Left lung (tissue), 4 donors: ENCODE measurements at regions not wholly inside any gene's neighbourhood (a gene's known extent, or its start where the extent isn't known, plus 50 kb on each side); places are given as distances from the start of the nearest gene placed in this dataset.

Source experiments
- ATAC-seq: fragments of 200-7000 bp; cut with Tn5 transposase; one replicate; pipeline ENCODE4 v1.9.1; 2020; ENCODE audit warnings: moderate library complexity
- DNase-seq, 4 donors: peaks; one replicate each; pipeline ENCODE4 v3.0.0-alpha.2; 2013 to 2020
- H3K27ac ChIP-seq, 2 donors: fragments of 200-600 bp; sonication (generic) in 1 of 2; one replicate each; pipeline versions ENCODE4 v1.5.0 to v1.8.0; 2020 to 2021
- H3K27me3 ChIP-seq, 2 donors: fragments of 200-600 bp; sonication (generic) in 1 of 2; one replicate each; pipeline versions ENCODE4 v1.5.0 to v1.8.0; 2020 to 2021
- H3K36me3 ChIP-seq, 2 donors: fragments of 200-600 bp; sonication (generic) in 1 of 2; one replicate each; pipeline versions ENCODE4 v1.5.0 to v1.8.0; 2020 to 2021
- H3K4me1 ChIP-seq, 2 donors: fragments of 200-600 bp; one replicate each; pipeline ENCODE4 v1.8.0; 2021
- H3K4me3 ChIP-seq, 2 donors: fragments of 200-600 bp; sonication (generic) in 1 of 2; one replicate each; pipeline versions ENCODE4 v1.5.0 to v1.8.0; 2020 to 2021; ENCODE audit warnings: mild to moderate bottlenecking in 1 of 2
- H3K9me3 ChIP-seq, 2 donors: fragments of 200-600 bp; sonication (generic) in 1 of 2; one replicate each; pipeline versions ENCODE4 v1.5.0 to v1.8.0; 2020 to 2021
- CTCF ChIP-seq, 2 donors: fragments of 200-600 bp; sonication (generic) in 1 of 2; IDR thresholded peaks; one replicate each; pipeline versions ENCODE4 v1.5.0 to v1.8.0; 2021; ENCODE audit warnings: antibody characterized with exemption in 2 of 2
- intact Hi-C, 2 donors: fragments of 100-400 bp; cut with DNase I; formaldehyde crosslinking; loops; one replicate each; pipeline versions ENCODE4 v1.11.2 to v1.14.2; 2022
- donor health status: DM: no; HTN: yes; CAD: no.
- donor health status: DM: no; HTN: no; CAD: no.

- no peak overlapping the region for H3K4me3 ChIP-seq
- intact Hi-C loops: no loop called here
- no peaks in the 10 kb centered on the region for H3K9me3 ChIP-seq
- no peaks in the 10 kb centered on the region for H3K36me3 ChIP-seq
- TF ChIP-seq CTCF (IDR thresholded peaks at IDR 0.05): no peak
- ATAC-seq (no peak), DNase-seq (no peak)
- no peaks in the 10 kb centered on the region for H3K4me1 ChIP-seq
- H3K27me3 ChIP-seq: no peaks in the 10 kb centered on the region
- no peak overlapping the region for H3K27ac ChIP-seq
These were observed 114.0 kb upstream of the CNTNAP2 start for GRCh38 chr7:146002431-146003078.

- Histone ChIP-seq H3K27me3 (no peaks in the 10 kb centered on the region), H3K4me3 (no peak overlapping the region), H3K9me3 (no peaks in the 10 kb centered on the region), H3K27ac (no peak overlapping the region), H3K4me1 (no peaks in the 10 kb centered on the region), H3K36me3 (no peaks in the 10 kb centered on the region)
- TF ChIP-seq CTCF (IDR thresholded peaks at IDR 0.05): no peak
- intact Hi-C loops: no loop called here
- DNase-seq: no peak
- no peak for ATAC-seq
These were observed 114.6 kb upstream of the CNTNAP2 start for GRCh38 chr7:146002008-146002407.

GRCh38 chr7:146000882-146001281, 115.7 kb upstream of the CNTNAP2 start:
- no peak for TF ChIP-seq CTCF (IDR thresholded peaks at IDR 0.05)
- H3K27ac ChIP-seq: no peak overlapping the region
- H3K27me3 ChIP-seq: no peaks in the 10 kb centered on the region
- no peaks in the 10 kb centered on the region for H3K4me1 ChIP-seq
- no peak for DNase-seq
- no peaks in the 10 kb centered on the region for H3K9me3 ChIP-seq
- H3K4me3 ChIP-seq: no peak overlapping the region
- H3K36me3 ChIP-seq: no peaks in the 10 kb centered on the region
- ATAC-seq: no peak
- intact Hi-C loops: no loop called here

GRCh38 chr7:145989469-145989868, 127.1 kb upstream of the CNTNAP2 start:
- ATAC-seq: no peak
- no peak for DNase-seq
- Histone ChIP-seq H3K9me3 (peaks cover 0 to 2% of the 10 kb centered on the region in 2 donors), H3K27ac (no peak overlapping the region), H3K36me3 (no peaks in the 10 kb centered on the region), H3K4me3 (no peak overlapping the region), H3K27me3 (no peaks in the 10 kb centered on the region), H3K4me1 (no peaks in the 10 kb centered on the region)
- intact Hi-C loops: no loop called here
- TF ChIP-seq CTCF (IDR thresholded peaks at IDR 0.05): no peak

- Histone ChIP-seq H3K27me3 (no peaks in the 10 kb centered on the region), H3K4me1 (no peaks in the 10 kb centered on the region), H3K36me3 (no peaks in the 10 kb centered on the region), H3K27ac (no peak overlapping the region), H3K4me3 (no peak overlapping the region), H3K9me3 (peaks cover 0 to 2% of the 10 kb centered on the region in 2 donors)
- TF ChIP-seq CTCF (IDR thresholded peaks at IDR 0.05): no peak
- no peak for ATAC-seq
- DNase-seq: no peak
- intact Hi-C loops: no loop called here
These were observed 130.2 kb upstream of the CNTNAP2 start for GRCh38 chr7:145986248-145986874.
